CD4-positive, alpha-beta T cell treated with Interleukin-15 for 4 hours (primary cell): ENCODE measurements at regions not wholly inside any gene's neighbourhood (a gene's known extent, or its start where the extent isn't known, plus 50 kb on each side); places are given as distances from the start of the nearest gene placed in this dataset.

Source experiments
- DNase-seq: peaks from one replicate; pipeline ENCODE4 v3.0.0-alpha.2; 2020; ENCODE audit warnings: low spot score

DNA sequence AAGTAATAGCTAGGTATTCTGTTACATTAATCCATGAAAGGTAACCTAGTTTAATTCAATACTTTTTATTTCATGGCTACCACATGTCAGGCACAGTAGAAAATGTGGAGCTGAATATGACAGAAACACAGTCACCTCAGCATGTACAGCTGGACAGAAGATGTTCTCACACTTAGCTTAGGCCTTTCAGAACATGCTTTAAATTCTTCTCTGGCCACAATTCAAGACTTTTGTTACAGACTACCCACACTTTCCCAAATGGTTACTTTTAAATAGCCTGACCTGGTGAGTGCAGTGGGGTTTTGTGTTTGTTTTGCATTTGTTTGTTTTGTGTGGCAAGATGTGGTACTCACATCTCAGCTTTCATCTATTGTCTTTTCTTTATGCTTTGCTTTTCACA is 1079.5 kb downstream of the IGSF11 start:
- DNase-seq = no peak

GRCh38 chr3:117958027-117958426 is 1076.6 kb downstream of the IGSF11 start:
- no peak for DNase-seq

- no peak for DNase-seq
Measured at GRCh38 chr3:117962750-117963149, 1071.9 kb downstream of the IGSF11 start.

GRCh38 chr3:117963858-117964257 is 1070.8 kb downstream of the IGSF11 start:
- DNase-seq = no peak

GRCh38 chr3:117964814-117965213 is 1069.8 kb downstream of the IGSF11 start:
- no peak for DNase-seq

- no peak for DNase-seq
Measured at GRCh38 chr3:117977504-117978228, 1057.0 kb downstream of the IGSF11 start.

DNA sequence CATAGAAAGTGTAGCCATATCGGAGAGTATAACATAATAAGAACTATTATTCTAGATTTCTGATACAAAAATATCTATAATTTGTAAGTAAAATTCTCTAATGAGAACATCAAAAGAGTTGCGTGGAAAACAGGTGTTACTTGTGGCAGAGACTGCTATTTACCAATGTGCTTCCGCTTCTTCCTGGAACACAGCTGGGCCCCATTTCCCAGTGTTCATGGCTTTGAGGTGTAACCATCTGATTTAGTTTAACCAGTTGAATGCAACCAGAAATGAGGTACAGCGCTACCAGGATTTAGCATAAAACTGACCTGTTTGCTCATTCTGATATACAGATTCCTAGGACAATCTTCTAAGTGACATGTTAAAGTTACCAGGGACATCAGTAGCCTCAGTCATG is 1055.2 kb downstream of the IGSF11 start:
- DNase-seq = no peak

GRCh38 chr3:117987256-117987655 is 1047.4 kb downstream of the IGSF11 start:
- no peak for DNase-seq

- no peak for DNase-seq
Measured at GRCh38 chr3:117989982-117990381, 1044.7 kb downstream of the IGSF11 start.

DNA sequence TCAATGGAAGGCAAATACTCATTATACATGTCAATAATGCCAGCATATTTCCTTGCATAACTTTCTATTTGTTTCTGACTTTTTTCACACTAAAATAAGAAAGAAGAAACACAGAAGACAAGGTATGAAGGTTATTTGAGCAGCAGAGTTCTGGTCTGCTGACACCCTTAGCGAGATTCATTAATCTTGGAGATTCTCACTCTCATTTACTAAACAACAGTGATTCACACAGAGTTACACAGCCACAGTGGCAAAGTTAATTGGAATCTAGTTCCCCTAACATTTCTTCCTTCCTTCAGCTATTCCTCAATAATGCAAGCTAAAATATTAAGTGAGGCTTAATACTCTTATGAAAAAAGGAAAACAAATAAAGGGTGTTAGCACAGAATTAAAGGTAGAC is 1044.0 kb downstream of the IGSF11 start:
- DNase-seq = no peak

DNA sequence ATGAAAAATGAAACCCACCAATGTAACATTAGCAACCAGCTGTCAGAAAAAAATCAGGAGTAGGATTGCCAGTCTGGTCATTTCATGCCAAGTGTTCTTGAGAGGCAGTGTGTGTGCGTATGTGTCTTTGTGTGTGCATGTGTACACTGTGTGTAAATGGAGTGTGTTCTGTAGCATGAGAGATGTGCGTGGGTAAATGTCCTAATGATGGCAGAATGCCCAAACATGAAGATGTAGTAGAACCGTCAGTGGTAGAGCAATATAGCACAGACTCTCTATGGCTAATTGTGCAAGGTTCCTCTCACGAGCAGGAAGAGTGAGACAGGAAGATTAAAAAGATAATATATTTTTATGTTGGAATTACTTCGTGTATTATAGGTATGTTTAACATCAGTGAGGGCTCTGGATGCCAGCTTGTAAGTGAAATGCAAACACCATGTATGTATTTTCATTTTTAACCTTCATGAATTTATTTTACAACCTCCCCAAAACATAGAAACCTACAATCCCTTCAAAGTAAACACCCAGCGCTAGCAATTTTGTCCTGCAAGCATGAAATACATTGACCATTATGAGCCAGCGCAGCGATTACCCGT is 1038.7 kb downstream of the IGSF11 start:
- no peak for DNase-seq

DNA sequence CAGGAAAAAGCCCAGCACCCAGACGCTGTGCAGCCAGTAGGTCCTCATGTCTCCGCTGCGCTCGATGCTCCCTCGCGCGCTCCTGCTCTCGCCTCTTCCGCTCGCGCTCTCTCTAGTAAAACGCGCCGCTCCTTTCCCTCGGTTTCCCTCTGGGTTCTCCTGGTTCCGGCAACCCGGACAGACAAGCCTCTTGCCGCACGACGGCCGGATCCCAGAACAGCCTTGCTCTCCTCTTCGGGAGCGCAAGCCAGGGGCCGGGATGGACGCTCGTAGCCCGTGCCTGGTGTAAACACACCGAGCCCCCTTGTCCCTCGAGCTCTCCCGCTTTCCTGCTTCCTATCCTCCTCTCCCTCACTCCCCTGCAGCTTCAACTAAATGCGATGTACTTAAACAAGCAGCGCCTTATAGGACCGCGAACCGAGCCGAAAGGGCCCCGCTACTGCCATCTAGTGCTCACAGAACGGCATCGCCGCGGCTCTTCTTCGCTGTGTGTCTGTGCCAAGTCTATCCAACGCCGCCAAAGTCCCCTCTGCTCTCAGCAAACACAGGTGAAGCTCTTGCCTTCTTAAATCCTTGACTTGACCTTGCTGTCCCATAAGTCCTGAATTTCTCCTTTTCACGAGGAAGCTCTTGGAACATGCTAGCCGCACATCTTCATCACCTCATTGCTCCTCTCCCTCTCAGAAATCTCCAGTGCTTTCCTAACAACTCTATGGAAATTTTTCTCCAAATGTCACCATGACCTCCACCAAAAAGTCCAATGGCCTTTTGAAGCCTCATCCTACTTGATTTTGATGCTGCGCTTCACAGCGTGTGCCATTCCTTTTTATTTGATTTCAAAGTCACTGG is 1037.2 kb downstream of the IGSF11 start:
- peak; percentile 13 for DNase-seq

- DNase-seq = no peak
Measured at GRCh38 chr3:117998071-117998470, 1036.6 kb downstream of the IGSF11 start.

GRCh38 chr3:118000219-118000618 is 1034.4 kb downstream of the IGSF11 start:
- no peak for DNase-seq

DNA sequence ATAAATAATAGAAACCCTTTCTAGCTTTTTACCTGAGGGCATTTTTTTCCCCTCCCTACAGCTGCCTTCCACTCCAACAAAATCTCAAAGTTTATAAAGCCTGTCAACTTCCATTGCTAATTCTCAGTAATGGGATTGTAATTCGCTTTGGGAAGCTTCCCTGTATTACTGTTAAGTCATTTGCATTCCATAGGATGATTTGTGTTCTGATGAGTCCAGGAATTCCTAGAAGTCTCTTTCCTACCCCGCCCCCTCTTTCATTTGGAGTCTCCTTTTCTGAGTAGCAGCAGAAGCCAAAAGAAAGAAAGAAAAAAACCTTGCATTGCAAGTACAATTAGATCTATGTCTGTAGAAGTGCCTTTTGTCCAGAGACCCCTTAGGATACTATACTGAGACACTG is 1033.3 kb downstream of the IGSF11 start:
- no peak for DNase-seq

DNA sequence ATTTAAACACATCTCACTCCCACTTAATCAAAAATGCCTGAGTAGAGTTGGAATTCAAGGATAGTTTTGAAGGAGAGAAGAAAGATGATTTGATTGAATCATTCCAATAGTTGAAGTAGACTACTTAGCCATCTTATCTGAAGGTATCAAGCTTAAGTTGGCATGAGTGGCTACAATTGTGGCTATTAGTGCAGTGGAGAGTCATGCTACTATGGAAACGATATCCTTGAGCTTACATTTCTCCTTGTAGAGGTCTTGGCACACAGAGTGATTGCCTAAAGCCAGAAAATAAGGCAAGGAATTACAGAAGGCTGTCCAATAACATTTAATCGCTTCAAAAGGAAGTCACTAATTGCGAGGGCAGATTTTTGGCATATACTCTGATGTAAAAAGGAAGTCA is 1022.7 kb downstream of the IGSF11 start:
- DNase-seq = no peak

GRCh38 chr3:118029049-118029448 is 1005.6 kb downstream of the IGSF11 start:
- DNase-seq = no peak

GRCh38 chr3:118036215-118036614 is 998.4 kb downstream of the IGSF11 start:
- no peak for DNase-seq

- DNase-seq = no peak
Measured at GRCh38 chr3:118055381-118055780, 979.3 kb downstream of the IGSF11 start.

GRCh38 chr3:118057086-118057485 is 977.6 kb downstream of the IGSF11 start:
- DNase-seq = no peak

DNA sequence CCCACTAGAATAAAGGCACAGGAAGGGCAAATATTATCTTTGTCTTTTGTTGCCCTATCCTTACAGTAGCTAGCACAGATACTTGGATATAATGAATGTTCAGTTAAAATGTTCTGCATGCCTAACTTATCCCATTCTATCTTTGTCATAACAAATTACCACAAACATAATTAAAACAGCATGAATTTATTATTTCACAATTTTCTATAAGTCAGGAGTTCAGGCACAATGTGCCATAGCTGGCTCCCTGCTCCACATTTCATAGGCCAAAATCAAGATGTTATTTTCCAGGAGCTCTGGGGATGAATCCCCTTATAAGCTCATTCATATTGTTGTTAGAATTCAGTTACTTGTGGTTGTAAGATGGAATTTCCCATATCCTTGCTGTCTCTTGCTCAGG is 975.5 kb downstream of the IGSF11 start:
- DNase-seq = no peak

DNA sequence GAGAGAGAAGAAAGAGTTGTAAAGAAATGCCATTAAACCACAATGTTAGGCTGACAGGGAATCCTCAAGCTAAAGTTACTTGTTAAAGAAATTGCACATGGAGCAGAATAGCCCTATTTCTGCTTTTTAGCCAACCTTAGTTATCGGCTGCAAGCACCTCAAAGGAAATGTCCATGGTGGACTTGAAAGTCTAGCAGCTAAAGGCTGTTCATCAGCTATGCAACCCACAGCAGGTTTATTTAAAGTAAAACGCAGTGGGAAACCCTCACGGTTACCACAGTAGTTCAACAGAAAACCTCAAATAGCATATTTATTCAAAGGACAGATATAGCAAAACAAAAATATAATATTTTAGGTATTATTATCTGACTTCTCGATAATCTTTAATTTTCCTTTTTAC is 967.2 kb downstream of the IGSF11 start:
- no peak for DNase-seq

DNA sequence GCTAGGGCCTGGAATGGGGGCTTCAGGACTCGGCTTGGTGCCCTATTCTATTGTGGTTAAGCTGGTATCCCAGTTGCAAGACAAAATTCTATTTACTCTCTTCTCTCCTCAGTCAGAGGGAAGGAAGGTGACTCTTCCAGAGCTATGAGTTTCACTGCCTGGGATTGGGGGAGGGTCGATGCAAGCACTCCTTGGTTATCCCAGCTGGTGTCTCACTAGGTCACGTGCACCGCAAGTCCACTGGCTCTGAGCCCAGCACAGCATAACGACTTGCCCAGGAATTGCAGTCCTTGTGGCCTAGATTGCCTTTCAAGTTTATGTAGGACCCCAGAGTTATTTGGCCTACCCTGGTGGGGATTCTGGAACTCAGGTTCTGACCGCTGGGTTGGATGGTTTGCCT is 958.8 kb downstream of the IGSF11 start:
- no peak for DNase-seq
